IPS-15b (cell line): ENCODE measurements at regions not wholly inside any gene's neighbourhood (a gene's known extent, or its start where the extent isn't known, plus 50 kb on each side); places are given as distances from the start of the nearest gene placed in this dataset.

Experiments
- H3K27me3 ChIP-seq: one replicate; pipeline ENCODE4 v1.6.1; 2013; ENCODE audit warnings: low read length; ENCODE audit not compliant: control insufficient read depth, insufficient read depth
- H3K36me3 ChIP-seq: one replicate; pipeline ENCODE4 v1.6.1; 2013; ENCODE audit warnings: low read length; ENCODE audit not compliant: control insufficient read depth, insufficient read depth
- H3K4me1 ChIP-seq: one replicate; pipeline ENCODE4 v1.6.1; 2013; ENCODE audit warnings: mild to moderate bottlenecking, low read length; ENCODE audit not compliant: control insufficient read depth, insufficient read depth
- H3K4me3 ChIP-seq: one replicate; pipeline ENCODE4 v1.5.1; 2013; ENCODE audit warnings: low read depth, low read length
- H3K9ac ChIP-seq: one replicate; pipeline ENCODE4 v1.6.1; 2013; ENCODE audit warnings: low read depth, mild to moderate bottlenecking, low read length
- H3K9me3 ChIP-seq: one replicate; pipeline ENCODE4 v1.6.1; 2013; ENCODE audit warnings: mild to moderate bottlenecking, low read length; ENCODE audit not compliant: control insufficient read depth, insufficient read depth

DNA sequence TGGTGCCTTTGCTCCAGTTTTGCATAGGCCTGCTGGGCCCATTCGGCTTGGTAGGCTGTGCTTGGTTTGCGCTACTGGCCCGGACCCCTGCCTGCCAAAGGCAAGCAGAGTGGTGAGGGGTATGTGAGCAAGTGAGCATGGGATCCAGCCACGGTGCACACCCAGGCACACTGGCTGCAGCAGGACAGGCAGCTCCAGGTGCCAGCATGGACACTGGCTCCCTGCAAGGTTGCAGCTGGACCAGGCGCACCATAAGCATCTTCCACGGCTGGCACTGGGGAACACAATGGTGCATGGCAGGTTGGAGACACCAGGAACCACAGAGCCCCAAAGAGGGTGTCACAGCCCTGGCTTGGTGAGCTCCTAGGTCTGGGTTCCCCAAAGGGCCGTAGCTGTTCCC, 693.5 kb upstream of the PTBP2 start:
- Histone ChIP-seq H3K27me3 (no peaks in the 10 kb centered on the region), H3K4me1 (no peaks in the 10 kb centered on the region), H3K9ac (no peak overlapping the region), H3K9me3 (peaks cover 5% of the 10 kb centered on the region), H3K36me3 (peaks cover 3% of the 10 kb centered on the region), H3K4me3 (no peak overlapping the region)

GRCh38 chr1:96030312-96030711, 691.3 kb upstream of the PTBP2 start:
- Histone ChIP-seq H3K9me3 (peaks cover 5% of the 10 kb centered on the region), H3K9ac (no peak overlapping the region)

DNA sequence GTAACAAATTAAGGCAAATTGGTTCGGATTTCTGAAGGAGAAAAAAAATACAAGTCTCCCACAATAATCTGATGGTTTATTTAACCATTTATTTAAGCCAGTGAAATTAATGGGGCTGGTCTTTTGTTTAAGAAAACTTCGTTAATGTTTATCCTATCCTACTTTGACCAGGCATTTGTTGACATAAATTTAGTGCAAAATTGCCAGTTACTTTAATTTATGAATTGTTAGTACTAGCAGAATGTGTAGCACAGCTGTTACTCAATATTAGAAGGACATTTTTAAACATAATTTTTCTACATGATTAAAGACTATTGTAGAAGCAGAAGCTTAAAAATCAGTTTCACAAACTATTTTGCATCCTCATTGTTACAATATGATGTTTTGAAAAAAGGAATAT, 687.6 kb upstream of the PTBP2 start:
- no peaks in the 10 kb centered on the region for H3K27me3 ChIP-seq
- H3K4me1 ChIP-seq: peaks cover 2% of the 10 kb centered on the region
- no peak overlapping the region for H3K4me3 ChIP-seq
- no peaks in the 10 kb centered on the region for H3K9me3 ChIP-seq
- H3K36me3 ChIP-seq: no peaks in the 10 kb centered on the region
- no peak overlapping the region for H3K9ac ChIP-seq

More at GRCh38 chr1:96030312-96030711, 691.3 kb upstream of the PTBP2 start:
- no peak overlapping the region for H3K4me3 ChIP-seq
- H3K4me1 ChIP-seq: no peaks in the 10 kb centered on the region
- H3K27me3 ChIP-seq: no peaks in the 10 kb centered on the region
- peaks cover 3% of the 10 kb centered on the region for H3K36me3 ChIP-seq

DNA sequence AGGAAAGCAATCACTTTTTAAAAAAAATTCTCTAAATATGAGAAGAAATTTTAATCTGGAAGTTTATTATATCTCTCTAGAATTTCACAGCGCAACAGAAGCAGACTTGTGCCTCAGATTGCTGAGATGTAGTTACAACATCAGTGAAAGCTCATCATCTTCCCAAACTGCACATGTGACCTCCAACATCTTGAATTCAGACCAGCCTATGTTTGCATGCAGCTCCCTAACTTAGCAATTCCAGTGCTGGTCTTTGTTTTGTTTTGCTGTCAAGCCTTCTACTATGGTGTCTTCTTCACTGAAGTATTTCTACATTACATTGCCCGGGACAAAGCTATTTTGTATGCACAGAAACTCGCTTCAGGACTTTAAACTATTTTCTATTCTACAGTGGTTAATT, 684.8 kb upstream of the PTBP2 start:
- Histone ChIP-seq H3K4me1 (peaks cover 2% of the 10 kb centered on the region), H3K9ac (no peak overlapping the region), H3K4me3 (no peak overlapping the region), H3K36me3 (no peaks in the 10 kb centered on the region), H3K9me3 (no peaks in the 10 kb centered on the region), H3K27me3 (no peaks in the 10 kb centered on the region)

- Histone ChIP-seq H3K36me3 (no peaks in the 10 kb centered on the region), H3K4me1 (peaks cover 2% of the 10 kb centered on the region)
Observed at GRCh38 chr1:96038636-96039035, 682.9 kb upstream of the PTBP2 start.

GRCh38 chr1:96039910-96040309, 681.7 kb upstream of the PTBP2 start:
- no peaks in the 10 kb centered on the region for H3K9me3 ChIP-seq
- no peak overlapping the region for H3K9ac ChIP-seq
- H3K27me3 ChIP-seq: no peaks in the 10 kb centered on the region
- no peak overlapping the region for H3K4me3 ChIP-seq
- H3K36me3 ChIP-seq: no peaks in the 10 kb centered on the region
- H3K4me1 ChIP-seq: peaks cover 2% of the 10 kb centered on the region

More at GRCh38 chr1:96038636-96039035, 682.9 kb upstream of the PTBP2 start:
- Histone ChIP-seq H3K4me3 (no peak overlapping the region), H3K27me3 (no peaks in the 10 kb centered on the region), H3K9ac (no peak overlapping the region), H3K9me3 (no peaks in the 10 kb centered on the region)

DNA sequence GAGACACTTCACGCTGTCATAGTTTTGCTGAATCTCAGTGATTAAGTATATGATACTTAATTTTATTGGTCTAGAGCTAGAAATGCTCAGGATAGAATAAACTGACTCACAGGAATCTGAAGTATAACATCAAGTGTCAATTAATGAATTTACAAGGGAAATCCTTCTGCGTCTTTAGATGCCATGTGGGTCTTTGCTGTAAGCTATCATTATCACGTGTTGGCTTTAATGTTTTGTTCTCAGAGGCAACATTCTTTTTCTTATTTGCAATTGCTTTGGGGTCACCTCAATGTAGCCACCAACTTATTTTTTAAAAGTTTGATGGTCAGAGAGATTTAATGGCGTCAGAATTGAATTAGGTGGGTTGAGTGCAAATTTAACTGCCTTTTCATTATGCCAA, 680.1 kb upstream of the PTBP2 start:
- Histone ChIP-seq H3K9ac (no peak overlapping the region), H3K27me3 (no peaks in the 10 kb centered on the region), H3K4me1 (peaks cover 2% of the 10 kb centered on the region), H3K9me3 (no peaks in the 10 kb centered on the region), H3K4me3 (no peak overlapping the region), H3K36me3 (no peaks in the 10 kb centered on the region)

GRCh38 chr1:96048572-96049212, 672.9 kb upstream of the PTBP2 start:
- H3K4me3 ChIP-seq: no peak overlapping the region
- no peaks in the 10 kb centered on the region for H3K36me3 ChIP-seq
- no peaks in the 10 kb centered on the region for H3K9me3 ChIP-seq
- H3K4me1 ChIP-seq: no peaks in the 10 kb centered on the region
- H3K9ac ChIP-seq: no peak overlapping the region
- no peaks in the 10 kb centered on the region for H3K27me3 ChIP-seq

DNA sequence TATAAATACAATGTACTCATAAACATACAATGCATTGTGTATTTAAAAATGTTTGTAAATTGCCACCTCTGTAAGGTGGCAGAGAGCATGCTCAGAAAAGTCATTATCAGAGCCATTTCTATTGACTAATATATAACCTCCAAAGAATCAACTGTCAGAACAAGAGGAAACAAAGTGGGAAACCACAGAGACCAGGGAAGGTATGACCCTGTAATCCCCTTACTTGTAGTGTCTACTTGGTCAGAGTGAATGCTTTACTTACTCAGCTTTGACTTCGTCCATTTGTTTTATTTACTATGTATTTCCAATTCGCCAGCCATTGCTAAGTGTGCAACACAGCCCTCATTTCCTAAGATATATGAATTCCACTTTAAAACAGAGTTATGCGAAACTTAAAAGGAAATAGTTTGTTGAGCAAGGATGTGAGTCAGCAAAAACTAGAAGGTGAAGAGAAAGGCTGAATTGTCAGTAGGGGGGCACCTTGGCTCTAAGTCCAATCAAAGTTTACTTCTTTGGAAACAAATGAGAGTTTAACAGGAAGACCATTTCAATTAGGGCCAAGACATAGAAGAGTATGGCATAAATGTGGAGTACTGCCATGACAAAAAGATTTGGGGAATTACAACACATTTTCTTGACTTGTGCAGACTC, 671.7 kb upstream of the PTBP2 start:
- Histone ChIP-seq H3K4me3 (no peak overlapping the region), H3K9ac (no peak overlapping the region), H3K9me3 (no peaks in the 10 kb centered on the region), H3K27me3 (no peaks in the 10 kb centered on the region), H3K36me3 (no peaks in the 10 kb centered on the region), H3K4me1 (no peaks in the 10 kb centered on the region)

DNA sequence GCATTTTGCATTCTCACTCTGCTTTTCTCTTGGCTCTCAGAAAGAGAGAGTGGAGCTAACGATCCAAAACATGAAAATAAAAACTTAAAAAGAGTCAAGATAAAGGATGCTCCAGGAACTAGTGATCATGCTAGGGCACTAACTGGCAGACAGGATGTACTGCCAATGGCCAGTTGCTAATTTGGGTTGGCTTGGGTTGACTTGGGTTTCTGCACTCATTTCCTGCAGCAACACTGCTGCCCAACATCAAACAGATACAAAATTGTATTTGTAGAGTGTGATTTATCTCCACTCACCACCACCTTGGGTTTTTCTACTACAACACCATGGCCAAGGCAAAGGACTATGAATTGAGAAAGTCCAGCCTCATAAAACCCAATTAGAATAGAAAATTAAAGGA, 662.3 kb upstream of the PTBP2 start:
- Histone ChIP-seq H3K9me3 (peaks cover 8% of the 10 kb centered on the region), H3K4me1 (peaks cover 8% of the 10 kb centered on the region), H3K36me3 (no peaks in the 10 kb centered on the region), H3K9ac (no peak overlapping the region), H3K4me3 (no peak overlapping the region), H3K27me3 (no peaks in the 10 kb centered on the region)

GRCh38 chr1:96059736-96060135, 661.8 kb upstream of the PTBP2 start:
- Histone ChIP-seq H3K4me1 (peaks cover 8% of the 10 kb centered on the region), H3K9ac (no peak overlapping the region), H3K27me3 (no peaks in the 10 kb centered on the region), H3K4me3 (no peak overlapping the region), H3K36me3 (no peaks in the 10 kb centered on the region), H3K9me3 (peaks cover 8% of the 10 kb centered on the region)

DNA sequence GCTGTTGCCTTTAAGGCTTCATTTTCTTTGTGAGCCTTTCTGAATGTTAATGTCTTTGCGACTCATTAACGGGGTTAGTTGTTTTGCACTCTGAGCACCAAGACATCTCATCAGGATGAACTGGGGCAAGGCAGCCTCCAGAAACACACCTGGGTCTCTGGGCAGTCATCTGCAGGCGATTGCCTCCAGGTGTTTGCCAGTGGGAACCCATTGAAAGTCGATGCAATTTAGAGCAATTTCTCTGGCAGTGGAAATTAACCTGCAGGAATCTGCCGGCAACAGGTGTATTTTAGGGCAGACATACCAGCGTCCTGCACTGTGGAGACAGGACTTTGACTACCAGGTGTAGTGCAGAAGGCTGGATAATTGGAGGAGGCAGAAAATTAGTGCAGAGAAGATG, 661.0 kb upstream of the PTBP2 start:
- Histone ChIP-seq H3K9ac (no peak overlapping the region), H3K27me3 (no peaks in the 10 kb centered on the region), H3K36me3 (no peaks in the 10 kb centered on the region), H3K9me3 (peaks cover 8% of the 10 kb centered on the region), H3K4me3 (no peak overlapping the region), H3K4me1 (peaks cover 8% of the 10 kb centered on the region)
